Osteocyte (in vitro differentiated cells): ENCODE measurements at regions not wholly inside any gene's neighbourhood (a gene's known extent, or its start where the extent isn't known, plus 50 kb on each side); places are given as distances from the start of the nearest gene placed in this dataset.

Source experiments
- DNase-seq: peaks from one replicate; pipeline ENCODE4 v3.0.0; 2021; ENCODE audit warnings: mixed read lengths; ENCODE audit not compliant: unreplicated experiment; ENCODE audit errors: extremely low spot score
- H3K27ac Mint-ChIP-seq: one replicate; pipeline ENCODE4 v1.8.0; 2021; ENCODE audit warnings: mild to moderate bottlenecking, mixed read lengths; ENCODE audit not compliant: unreplicated experiment
- H3K27me3 Mint-ChIP-seq: one replicate; pipeline ENCODE4 v1.8.0; 2021; ENCODE audit warnings: mixed read lengths; ENCODE audit not compliant: unreplicated experiment
- H3K36me3 Mint-ChIP-seq: one replicate; pipeline ENCODE4 v1.8.0; 2021; ENCODE audit warnings: mixed read lengths; ENCODE audit not compliant: unreplicated experiment
- H3K4me1 Mint-ChIP-seq: one replicate; pipeline ENCODE4 v1.8.0; 2021; ENCODE audit warnings: mixed read lengths; ENCODE audit not compliant: unreplicated experiment
- H3K4me3 Mint-ChIP-seq: one replicate; pipeline ENCODE4 v1.8.0; 2021; ENCODE audit warnings: mild to moderate bottlenecking, moderate library complexity, mixed read lengths; ENCODE audit not compliant: unreplicated experiment
- H3K9me3 Mint-ChIP-seq: one replicate; pipeline ENCODE4 v1.8.0; 2021; ENCODE audit warnings: mixed read lengths; ENCODE audit not compliant: unreplicated experiment
- CTCF ChIP-seq: fragments of 200-600 bp; sonication (generic); IDR thresholded peaks from 2 replicates; pipeline ENCODE4 v1.5.0; 2021; ENCODE audit warnings: antibody characterized with exemption, mild to moderate bottlenecking, moderate library complexity

GRCh38 chr7:159272739-159273138 lies 128.1 kb upstream of the VIPR2 start:
- Mint-ChIP-seq H3K4me3 (no peak overlapping the region), H3K36me3 (no peaks in the 10 kb centered on the region), H3K27me3 (no peaks in the 10 kb centered on the region), H3K4me1 (no peaks in the 10 kb centered on the region), H3K9me3 (peaks cover 34% of the 10 kb centered on the region), H3K27ac (no peak overlapping the region)
- DNase-seq, result no peak
- no peak for TF ChIP-seq CTCF

- TF ChIP-seq CTCF, result no peak
- Mint-ChIP-seq H3K9me3 (peaks cover 24% of the 10 kb centered on the region), H3K4me3 (no peak overlapping the region), H3K27ac (no peak overlapping the region), H3K27me3 (no peaks in the 10 kb centered on the region), H3K36me3 (no peaks in the 10 kb centered on the region), H3K4me1 (no peaks in the 10 kb centered on the region)
- DNase-seq, result no peak
Observed at GRCh38 chr7:159271781-159272180, 127.1 kb upstream of the VIPR2 start.

GRCh38 chr7:159269745-159270144 lies 125.1 kb upstream of the VIPR2 start:
- H3K27ac Mint-ChIP-seq, result no peak overlapping the region
- H3K4me3 Mint-ChIP-seq, result no peak overlapping the region
- peaks cover 15% of the 10 kb centered on the region for H3K9me3 Mint-ChIP-seq
- no peak for TF ChIP-seq CTCF
- DNase-seq, result no peak
- no peaks in the 10 kb centered on the region for H3K4me1 Mint-ChIP-seq
- no peaks in the 10 kb centered on the region for H3K36me3 Mint-ChIP-seq
- no peaks in the 10 kb centered on the region for H3K27me3 Mint-ChIP-seq

- Mint-ChIP-seq H3K9me3 (peaks cover 25% of the 10 kb centered on the region), H3K4me3 (no peak overlapping the region), H3K27ac (no peak overlapping the region), H3K4me1 (no peaks in the 10 kb centered on the region), H3K27me3 (no peaks in the 10 kb centered on the region), H3K36me3 (no peaks in the 10 kb centered on the region)
- no peak for TF ChIP-seq CTCF
- no peak for DNase-seq
Observed at GRCh38 chr7:159263430-159263829, 118.8 kb upstream of the VIPR2 start.

- H3K27me3 Mint-ChIP-seq, result no peaks in the 10 kb centered on the region
- no peak for DNase-seq
- H3K4me3 Mint-ChIP-seq, result no peak overlapping the region
- peaks cover 10% of the 10 kb centered on the region for H3K9me3 Mint-ChIP-seq
- TF ChIP-seq CTCF, result no peak
- no peaks in the 10 kb centered on the region for H3K36me3 Mint-ChIP-seq
- H3K4me1 Mint-ChIP-seq, result no peaks in the 10 kb centered on the region
- no peak overlapping the region for H3K27ac Mint-ChIP-seq
Observed at GRCh38 chr7:159253657-159254056, 109.0 kb upstream of the VIPR2 start.
